ENCODE measurements at regions not wholly inside any gene's neighbourhood (a gene's known extent, or its start where the extent isn't known, plus 50 kb on each side); places are given as distances from the start of the nearest gene placed in this dataset.

- Histone ChIP-seq H4K20me1 (ENCODE audit: low read length) (no peaks in the 10 kb centered on the region), H3K9me2 (replicated peaks; ENCODE audit: low read length) (no peaks in the 10 kb centered on the region), H3K4me2 (ENCODE audit: low read length) (no peak overlapping the region), H3K79me2 (ENCODE audit: low read length) (no peaks in the 10 kb centered on the region), H3K9me3 (ENCODE audit: low read length) (0 out of 2 replicates have a peak, but pooled peaks cover 5% of the 10 kb centered on the region), H3K27ac (ENCODE audit: low read length) (no peak overlapping the region), H3K27me3 (ENCODE audit: low read length) (no peaks in the 10 kb centered on the region), H3K9ac (ENCODE audit: low read length) (no peak overlapping the region), H3K4me1 (ENCODE audit: insufficient read depth, low read length) (no peaks in the 10 kb centered on the region), H2AFZ (ENCODE audit: low read length) (no peak overlapping the region), H3F3A (ENCODE audit: low read length, unreplicated experiment) (no peaks in the 10 kb centered on the region), H3K36me3 (ENCODE audit: low read depth, low read length) (no peaks in the 10 kb centered on the region), H3K4me3 (ENCODE audit: low read length) (no peak overlapping the region)
- intact Hi-C loops (cut with micrococcal nuclease): no loop called here
- ATAC-seq (no peak), DNase-seq (no peak)
- TF ChIP-seq, protein P1, sequence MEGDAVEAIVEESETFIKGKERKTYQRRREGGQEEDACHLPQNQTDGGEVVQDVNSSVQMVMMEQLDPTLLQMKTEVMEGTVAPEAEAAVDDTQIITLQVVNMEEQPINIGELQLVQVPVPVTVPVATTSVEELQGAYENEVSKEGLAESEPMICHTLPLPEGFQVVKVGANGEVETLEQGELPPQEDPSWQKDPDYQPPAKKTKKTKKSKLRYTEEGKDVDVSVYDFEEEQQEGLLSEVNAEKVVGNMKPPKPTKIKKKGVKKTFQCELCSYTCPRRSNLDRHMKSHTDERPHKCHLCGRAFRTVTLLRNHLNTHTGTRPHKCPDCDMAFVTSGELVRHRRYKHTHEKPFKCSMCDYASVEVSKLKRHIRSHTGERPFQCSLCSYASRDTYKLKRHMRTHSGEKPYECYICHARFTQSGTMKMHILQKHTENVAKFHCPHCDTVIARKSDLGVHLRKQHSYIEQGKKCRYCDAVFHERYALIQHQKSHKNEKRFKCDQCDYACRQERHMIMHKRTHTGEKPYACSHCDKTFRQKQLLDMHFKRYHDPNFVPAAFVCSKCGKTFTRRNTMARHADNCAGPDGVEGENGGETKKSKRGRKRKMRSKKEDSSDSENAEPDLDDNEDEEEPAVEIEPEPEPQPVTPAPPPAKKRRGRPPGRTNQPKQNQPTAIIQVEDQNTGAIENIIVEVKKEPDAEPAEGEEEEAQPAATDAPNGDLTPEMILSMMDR (conservative IDR thresholded peaks at IDR 0.05; ENCODE audit: low read depth, low read length): no peak
- no peak for TF ChIP-seq EZH2 (IDR thresholded peaks at IDR 0.05; ENCODE audit: low read length, unreplicated experiment)
- TF ChIP-seq EZH2phosphoT487 (IDR thresholded peaks at IDR 0.05; ENCODE audit: borderline replicate concordance, low read length): no peak
- ChIA-PET CTCF (no interaction called here), POLR2A (ENCODE audit: unreplicated experiment) (no interaction called here)
- no TSS peak for BruUV-seq (replicated peaks)
Measured at GRCh38 chr2:5975401-5975800, 283.2 kb downstream of the SOX11 start.

- CTCF ChIA-PET: no interaction called here
- Histone ChIP-seq H3K4me1 (ENCODE audit: insufficient read depth, low read length) (no peaks in the 10 kb centered on the region), H3F3A (ENCODE audit: low read length, unreplicated experiment) (no peaks in the 10 kb centered on the region), H3K27ac (ENCODE audit: low read length) (no peak overlapping the region), H3K9me3 (ENCODE audit: low read length) (no peaks in the 10 kb centered on the region), H3K36me3 (ENCODE audit: low read depth, low read length) (no peaks in the 10 kb centered on the region), H3K9ac (ENCODE audit: low read length) (no peak overlapping the region), H3K4me3 (ENCODE audit: low read length) (no peak overlapping the region), H2AFZ (ENCODE audit: low read length) (no peak overlapping the region), H4K20me1 (ENCODE audit: low read length) (no peaks in the 10 kb centered on the region), H3K79me2 (ENCODE audit: low read length) (no peaks in the 10 kb centered on the region), H3K4me2 (ENCODE audit: low read length) (no peak overlapping the region), H3K27me3 (ENCODE audit: low read length) (no peaks in the 10 kb centered on the region), H3K9me2 (replicated peaks; ENCODE audit: low read length) (no peaks in the 10 kb centered on the region)
- TF ChIP-seq EZH2phosphoT487 (IDR thresholded peaks at IDR 0.05; ENCODE audit: borderline replicate concordance, low read length): no peak
- TF ChIP-seq, protein P1 (conservative IDR thresholded peaks at IDR 0.05; ENCODE audit: low read depth, low read length): no peak
- no peak for TF ChIP-seq EZH2 (IDR thresholded peaks at IDR 0.05; ENCODE audit: low read length, unreplicated experiment)
- ATAC-seq: no peak
- POLR2A ChIA-PET (ENCODE audit: unreplicated experiment): no interaction called here
- intact Hi-C loops (cut with micrococcal nuclease): no loop called here
- BruUV-seq (replicated peaks): no TSS peak
- DNase-seq: no peak
Measured at GRCh38 chr2:5976531-5977065, 284.4 kb downstream of the SOX11 start.

DNA sequence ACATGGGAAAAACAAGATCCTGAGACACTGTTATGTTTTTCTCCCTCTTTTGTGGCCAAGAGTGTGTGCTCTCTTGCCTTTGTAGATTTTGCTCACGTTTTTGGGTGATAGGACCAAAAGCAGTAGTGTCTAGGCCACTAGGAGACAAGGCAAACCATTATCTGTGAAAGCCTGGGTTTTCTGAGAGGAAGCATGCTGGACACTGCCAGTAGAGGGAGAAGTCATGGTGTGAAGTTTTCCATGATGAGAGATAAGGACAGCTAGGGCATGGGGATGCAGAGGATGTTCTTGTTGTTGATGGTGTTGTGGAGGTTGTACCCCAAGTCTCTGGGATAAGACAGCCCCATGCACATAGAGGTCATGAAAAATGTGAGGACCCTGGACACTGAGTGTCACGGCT is 285.3 kb downstream of the SOX11 start:
- no peak overlapping the region for H3K4me3 ChIP-seq (ENCODE audit: low read length)
- H3K27me3 ChIP-seq (ENCODE audit: low read length): 0 out of 2 replicates have a peak, but pooled peaks cover 5% of the 10 kb centered on the region
- TF ChIP-seq, protein P1 (conservative IDR thresholded peaks at IDR 0.05; ENCODE audit: low read depth, low read length): no peak
- TF ChIP-seq EZH2phosphoT487 (IDR thresholded peaks at IDR 0.05; ENCODE audit: borderline replicate concordance, low read length): no peak
- TF ChIP-seq EZH2 (IDR thresholded peaks at IDR 0.05; ENCODE audit: low read length, unreplicated experiment): no peak
- H3K9ac ChIP-seq (ENCODE audit: low read length): no peak overlapping the region
- H3K4me2 ChIP-seq (ENCODE audit: low read length): no peak overlapping the region
- no peaks in the 10 kb centered on the region for H3K79me2 ChIP-seq (ENCODE audit: low read length)
- ATAC-seq (no peak), DNase-seq (no peak)
- H3K4me1 ChIP-seq (ENCODE audit: insufficient read depth, low read length): no peaks in the 10 kb centered on the region
- no peaks in the 10 kb centered on the region for H3K36me3 ChIP-seq (ENCODE audit: low read depth, low read length)
- no peaks in the 10 kb centered on the region for H4K20me1 ChIP-seq (ENCODE audit: low read length)
- no peaks in the 10 kb centered on the region for H3K9me2 ChIP-seq (replicated peaks; ENCODE audit: low read length)
- no peak overlapping the region for H3K27ac ChIP-seq (ENCODE audit: low read length)
- H3K9me3 ChIP-seq (ENCODE audit: low read length): no peaks in the 10 kb centered on the region
- no TSS peak for BruUV-seq (replicated peaks)
- intact Hi-C loops (cut with micrococcal nuclease): no loop called here
- POLR2A ChIA-PET (ENCODE audit: unreplicated experiment): no interaction called here
- H2AFZ ChIP-seq (ENCODE audit: low read length): no peak overlapping the region
- CTCF ChIA-PET: no interaction called here
- H3F3A ChIP-seq (ENCODE audit: low read length, unreplicated experiment): no peaks in the 10 kb centered on the region
